Nucleus accumbens (tissue), 56 donors: ENCODE measurements at regions not wholly inside any gene's neighbourhood (a gene's known extent, or its start where the extent isn't known, plus 50 kb on each side); places are given as distances from the start of the nearest gene placed in this dataset.

ENCODE experiments used
- DNase-seq, 56 donors: peaks; one replicate each; lab custom pipeline; 2025; lab: John Stamatoyannopoulos, UW

DNA sequence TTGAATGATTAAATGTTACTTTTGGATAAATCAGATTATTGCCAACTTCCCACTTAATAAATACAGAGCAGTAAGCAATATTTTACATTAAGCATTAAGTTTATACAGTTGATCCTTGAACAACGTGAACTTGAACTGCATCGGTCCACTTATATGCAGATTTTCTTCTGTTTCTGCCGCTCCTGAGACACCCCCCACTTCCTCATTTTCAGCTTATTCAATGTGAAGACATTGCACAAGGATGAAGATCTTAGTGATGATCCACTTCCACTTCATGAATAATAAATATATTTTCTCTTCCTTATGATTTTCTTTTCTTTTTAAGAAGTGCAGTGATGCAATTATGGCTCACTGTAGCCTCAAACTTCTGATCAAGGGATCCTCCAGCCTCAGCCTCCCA is 167.2 kb downstream of the LINC00237 start:
- no peak for DNase-seq

DNA sequence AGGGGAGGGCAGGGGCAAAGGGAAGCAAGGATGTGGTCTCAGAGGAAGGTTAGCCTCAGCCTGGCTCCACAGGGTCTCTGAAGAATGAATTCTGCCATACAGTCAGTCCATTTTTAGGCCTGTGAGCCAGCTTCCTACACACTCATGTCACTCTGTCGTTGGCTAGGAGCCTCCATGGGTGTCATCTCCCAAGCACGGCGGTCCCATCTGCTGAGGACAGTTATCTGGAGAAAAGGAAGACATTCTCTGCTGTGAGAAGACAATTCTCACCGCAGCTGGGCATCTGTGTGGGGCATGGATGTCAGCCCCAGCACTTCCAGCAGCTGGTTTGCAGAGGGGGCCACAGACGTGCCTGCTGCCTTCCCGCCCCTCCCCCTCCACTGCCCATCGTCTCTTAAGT is 167.6 kb downstream of the LINC00237 start:
- DNase-seq, result no peak

DNA sequence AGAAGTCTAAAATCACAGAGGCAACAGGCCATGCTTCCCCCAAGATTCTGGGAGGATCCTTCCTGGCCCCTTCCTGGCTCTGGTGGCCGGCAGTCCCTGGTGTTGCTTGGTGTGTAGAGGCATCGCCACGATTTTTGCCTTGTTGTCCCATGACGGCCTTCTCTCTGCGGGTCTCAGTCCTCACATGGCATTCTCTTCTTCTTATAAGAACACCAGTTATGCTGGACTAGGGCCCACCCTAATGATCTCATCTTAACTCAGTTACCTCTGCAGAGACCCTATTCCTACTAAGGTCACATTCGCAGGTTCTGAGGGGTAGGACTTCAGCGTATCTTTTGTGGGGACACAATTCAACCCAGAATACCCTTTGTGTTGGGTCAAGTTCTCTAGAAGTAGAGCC is 168.0 kb downstream of the LINC00237 start:
- DNase-seq, result no peak

DNA sequence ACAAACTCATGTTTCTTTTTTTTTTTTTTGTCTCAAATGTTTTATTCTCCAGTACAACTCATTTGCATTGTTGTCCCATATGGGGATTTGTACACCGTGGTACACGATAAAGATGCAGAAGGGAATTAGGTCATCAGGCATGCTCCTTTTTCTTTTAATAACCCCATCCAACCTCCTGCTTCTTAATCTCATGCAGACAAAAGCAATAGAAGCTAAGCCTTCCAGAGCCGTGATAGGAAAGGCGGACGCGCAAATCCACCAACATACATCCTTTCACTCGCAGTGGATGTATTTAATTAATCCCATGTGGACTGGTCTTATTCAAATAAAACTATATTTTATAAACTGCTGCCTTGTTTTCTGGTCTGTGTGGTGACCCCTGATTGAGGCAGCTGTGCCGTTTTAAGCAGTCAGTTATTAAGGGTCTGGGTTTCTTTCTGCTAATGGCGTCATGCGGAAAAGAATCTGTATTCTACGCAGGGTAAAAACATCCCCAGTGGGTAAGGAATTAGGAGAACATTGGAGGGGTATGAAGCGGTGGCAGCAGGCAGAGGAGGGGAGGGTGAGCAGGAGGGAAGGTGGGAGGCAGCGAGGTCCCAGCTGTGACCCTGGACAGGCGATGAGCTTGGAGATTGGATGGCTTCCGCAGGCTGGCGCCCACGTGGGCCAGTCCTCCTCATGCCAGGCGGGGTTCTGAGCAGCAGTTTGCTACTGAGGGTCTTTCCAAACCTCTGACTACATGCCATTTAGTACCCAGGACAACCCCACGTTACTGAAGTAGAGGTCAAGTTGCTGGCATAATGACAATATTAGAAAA is 172.8 kb downstream of the LINC00237 start:
- DNase-seq, result no peak

DNA sequence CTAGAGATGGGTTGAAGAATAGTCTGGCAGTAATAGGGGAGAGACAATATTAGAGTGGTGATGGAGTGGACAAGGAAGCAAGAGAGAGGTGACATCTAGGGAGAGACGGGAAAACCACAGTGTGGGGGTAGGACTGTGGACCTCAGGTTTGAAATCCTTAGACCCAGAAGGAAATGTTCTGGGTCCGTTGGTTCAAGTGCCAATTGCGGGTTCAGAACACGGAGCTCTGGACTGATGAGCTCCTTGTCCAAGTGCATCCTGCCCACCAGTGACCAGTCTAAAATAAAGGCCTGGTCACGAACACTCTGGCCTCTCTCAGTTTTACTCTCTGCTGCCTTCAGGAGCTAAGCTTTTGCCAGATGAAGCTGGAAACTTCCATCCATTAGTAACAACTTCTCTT is 174.0 kb downstream of the LINC00237 start:
- DNase-seq, result no peak

DNA sequence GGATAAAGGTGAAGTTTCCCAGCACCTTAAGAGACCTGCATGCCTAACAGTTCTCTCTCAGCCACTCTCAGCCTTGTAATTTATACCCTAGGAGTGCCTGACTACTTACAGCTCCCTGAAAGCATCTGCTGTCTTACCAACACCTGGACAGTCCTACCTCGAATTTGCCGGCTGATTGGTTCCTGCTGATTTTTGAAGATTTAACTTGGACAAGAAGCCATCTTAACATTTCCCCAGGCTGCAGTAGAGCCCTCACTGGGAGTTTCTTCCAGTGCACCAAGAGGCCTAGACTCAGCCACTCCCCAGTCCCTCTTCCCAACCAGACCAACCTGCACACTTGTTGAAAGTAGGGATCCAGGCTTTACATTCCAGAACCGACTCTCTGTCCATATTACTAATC is 174.5 kb downstream of the LINC00237 start:
- no peak for DNase-seq

DNA sequence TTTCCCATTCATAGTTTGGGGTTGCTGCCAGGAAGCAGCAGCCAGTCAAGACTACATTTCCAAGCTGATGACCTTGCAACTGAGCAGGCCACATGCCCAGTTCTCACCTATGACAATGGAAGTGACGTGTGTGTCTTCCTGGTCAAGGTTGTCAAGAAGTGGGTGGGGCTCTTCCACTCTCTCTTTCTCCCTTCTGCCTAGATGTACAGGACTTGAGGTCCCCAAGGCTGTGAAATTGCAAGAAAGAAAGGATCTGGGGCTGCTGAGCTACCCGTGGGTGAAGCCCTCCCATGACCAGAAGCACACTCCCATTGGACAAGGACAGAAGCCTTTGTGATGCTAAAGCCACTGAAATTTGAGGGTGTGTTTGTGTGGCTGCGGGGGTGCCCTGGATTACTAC is 175.1 kb downstream of the LINC00237 start:
- no peak for DNase-seq

DNA sequence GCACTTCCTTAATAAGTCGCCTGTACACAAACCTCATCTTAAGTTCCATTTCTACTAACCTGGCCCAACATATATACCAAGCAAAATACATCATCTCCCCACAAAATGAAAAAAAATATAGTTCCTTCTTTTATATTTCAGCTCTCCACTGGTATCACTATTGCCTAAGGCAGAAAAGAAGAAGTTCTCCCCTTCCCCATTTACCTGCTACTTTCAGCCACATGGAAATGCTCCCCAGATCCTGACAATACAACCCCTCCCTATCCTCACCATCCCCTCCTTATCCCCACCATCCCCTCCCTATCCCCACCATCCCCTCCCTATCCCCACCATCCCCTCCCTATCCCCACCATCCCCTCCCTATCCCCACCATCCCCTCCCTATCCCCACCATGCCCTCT is 175.7 kb downstream of the LINC00237 start:
- no peak for DNase-seq

DNA sequence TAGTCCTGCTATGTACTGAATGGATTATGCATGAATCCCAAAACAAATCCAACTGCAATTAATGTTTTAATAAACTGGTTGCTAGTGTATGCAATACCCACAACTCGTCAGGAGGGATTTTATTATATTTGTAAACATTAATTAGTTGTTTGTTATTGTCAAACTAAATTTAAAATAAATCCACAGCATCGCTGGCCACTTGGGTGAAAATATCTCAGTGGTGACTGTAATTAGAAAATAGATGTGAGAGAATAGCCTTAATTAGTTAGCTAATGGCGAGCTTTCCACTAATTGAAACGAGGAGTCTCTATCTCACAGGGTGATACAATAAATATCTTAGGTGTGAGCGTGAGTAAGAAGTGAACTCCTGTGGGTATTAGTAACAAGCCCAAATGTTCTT is 176.8 kb downstream of the LINC00237 start:
- DNase-seq, result no peak

DNA sequence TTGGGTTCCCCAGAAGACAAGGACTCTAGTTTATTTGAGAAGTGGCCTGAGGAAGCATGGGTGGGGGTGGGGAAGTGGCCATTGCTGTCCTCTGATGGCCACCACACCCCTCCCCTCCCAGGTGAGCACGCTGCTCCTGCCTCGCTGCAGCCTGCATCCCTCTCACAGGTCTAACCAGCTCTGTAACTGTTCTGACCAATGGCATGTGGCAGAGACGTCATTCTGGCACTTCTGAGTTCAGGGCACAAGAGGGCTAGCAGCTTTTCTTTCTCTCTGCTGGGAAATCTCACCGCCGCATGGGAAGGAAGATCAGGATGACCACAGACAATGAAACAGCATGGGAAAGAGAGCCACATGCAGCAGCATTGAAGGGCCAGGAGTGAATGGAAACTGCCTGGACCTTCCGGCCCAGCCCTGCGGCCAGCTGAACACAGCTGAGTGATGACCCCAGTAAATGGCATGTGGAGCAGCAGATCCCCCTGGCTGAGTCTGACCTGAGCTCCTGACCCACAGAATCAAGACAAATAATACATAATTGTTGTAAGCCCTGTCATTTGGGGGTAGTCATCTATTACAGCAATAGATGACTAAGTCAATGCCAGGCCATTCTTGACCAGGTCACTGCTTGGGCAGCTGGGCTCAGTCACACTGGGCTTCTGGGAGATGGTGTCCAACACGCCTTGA is 179.8 kb downstream of the LINC00237 start:
- no peak for DNase-seq

DNA sequence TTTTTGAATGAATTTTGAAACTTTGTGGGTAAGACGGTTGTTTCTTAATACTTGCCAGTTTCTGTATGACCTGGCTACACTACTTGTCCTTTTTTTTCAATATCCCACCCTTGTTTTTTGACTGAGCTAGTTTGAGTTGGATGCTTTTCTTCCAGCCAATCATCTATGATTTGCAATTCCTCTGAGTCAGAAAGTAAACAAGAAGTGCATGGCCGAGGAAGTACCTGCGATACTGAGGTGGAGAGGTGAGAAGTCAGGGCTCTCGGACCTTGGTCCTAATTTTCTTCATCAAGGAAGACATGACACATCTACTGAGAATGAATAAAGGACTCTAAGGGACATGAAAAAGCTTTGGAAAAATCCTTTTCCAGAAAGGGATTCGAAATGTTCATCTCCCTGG is 185.7 kb downstream of the LINC00237 start:
- DNase-seq, result no peak

DNA sequence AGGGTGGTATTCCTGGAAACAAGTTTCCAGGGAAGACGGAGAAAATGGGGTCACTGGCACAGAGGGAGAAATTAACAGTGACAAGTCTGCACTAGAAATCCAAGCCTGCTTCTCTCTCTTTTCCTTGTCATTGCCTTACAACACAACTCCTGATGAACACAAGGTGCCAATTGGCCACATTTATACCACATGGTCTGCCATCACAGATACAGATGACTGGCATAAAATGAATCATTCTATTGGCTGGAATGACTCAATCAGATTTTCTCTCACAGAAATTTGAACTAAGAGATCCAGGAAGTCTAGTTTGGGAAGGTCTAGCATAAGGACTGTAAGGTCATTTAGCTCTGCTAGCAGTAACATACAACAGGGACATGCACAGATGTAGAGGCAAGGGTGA is 190.3 kb downstream of the LINC00237 start:
- no peak for DNase-seq

DNA sequence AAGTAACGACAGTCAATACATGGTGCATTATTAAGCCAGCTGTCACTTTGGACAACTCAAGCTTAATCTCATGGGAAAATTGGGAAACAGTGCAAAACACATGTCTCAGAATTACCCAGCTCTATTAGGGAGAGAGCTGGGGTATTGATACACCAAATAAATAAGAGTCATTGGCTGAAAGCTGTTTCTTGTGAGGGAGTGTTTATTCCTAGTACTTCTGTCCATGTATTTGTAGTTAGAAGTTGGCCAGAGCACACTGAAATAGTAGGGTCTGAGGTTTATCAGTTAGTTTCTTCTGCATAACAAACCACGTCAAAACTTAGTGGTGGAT is 192.0 kb upstream of the RALGAPA2 start:
- DNase-seq, result no peak

DNA sequence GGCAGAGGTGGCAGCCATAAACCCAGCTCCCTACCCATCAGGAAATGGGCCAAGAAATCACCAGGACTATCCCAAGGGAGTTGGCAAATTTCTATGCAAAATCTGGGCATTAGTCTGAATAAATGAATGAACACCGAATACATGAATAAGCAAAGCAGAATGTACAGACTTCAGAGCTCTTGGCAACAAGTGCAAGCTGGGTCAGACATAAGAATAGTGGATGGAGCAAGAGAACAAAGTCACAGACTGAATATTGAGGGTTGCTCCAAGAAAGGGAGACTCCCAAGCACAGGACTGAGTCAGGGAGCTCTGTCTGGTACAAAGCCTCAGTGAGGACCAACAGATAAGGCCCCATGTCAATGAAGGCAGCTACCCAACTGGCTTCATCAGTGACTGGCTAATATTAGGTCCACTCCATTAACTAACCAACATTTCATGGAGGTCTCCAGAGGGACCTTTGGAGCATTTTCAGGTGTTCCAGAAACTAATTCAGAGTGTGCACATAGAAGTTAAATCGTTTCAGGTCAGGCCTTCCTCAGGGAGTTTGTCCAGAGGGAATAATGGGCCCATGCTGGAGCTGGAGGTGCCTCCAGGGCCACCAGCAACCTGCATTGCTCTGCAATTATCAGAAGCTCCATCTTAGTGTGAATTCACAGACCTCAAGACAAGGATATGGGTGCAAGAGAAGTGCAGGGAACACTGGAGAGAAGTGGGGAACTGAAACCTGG is 191.5 kb upstream of the RALGAPA2 start:
- no peak for DNase-seq

DNA sequence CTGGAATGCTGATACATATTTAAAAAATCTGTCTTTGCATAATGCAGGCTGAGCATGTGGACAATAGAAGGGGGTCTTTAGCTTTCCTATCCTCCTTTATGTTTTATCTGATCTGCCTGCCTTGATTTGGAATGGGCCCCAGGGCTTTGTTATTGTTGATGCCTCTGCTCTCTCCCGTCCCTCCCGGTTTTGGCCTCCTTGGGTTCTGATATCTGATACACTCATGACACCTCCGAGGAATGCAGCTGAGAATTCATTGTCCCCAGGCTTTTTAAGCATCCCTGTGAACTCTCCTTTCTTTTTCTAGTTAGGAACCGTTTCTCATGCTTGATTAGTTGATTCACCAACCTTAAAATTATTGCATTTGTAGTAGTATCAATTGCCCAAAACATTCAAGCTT is 185.5 kb upstream of the RALGAPA2 start:
- no peak for DNase-seq

DNA sequence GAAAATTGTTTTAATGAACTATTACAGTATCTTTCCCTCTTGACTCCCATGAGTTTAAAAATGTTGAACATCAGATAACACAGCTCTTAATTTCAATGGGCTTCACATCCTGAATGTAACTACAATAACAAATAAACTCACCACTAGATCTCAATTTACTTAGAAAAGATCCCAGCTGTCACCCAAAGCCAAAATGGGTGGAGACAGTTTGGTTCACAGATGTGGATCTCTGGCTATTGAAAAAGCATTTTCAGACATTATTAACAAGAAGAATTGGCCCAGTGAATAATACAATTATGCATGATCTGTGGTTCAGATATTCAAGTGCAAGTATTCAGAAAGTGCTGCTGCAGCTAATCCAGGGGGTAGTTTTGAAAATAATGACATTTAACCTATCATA is 184.7 kb upstream of the RALGAPA2 start:
- no peak for DNase-seq

DNA sequence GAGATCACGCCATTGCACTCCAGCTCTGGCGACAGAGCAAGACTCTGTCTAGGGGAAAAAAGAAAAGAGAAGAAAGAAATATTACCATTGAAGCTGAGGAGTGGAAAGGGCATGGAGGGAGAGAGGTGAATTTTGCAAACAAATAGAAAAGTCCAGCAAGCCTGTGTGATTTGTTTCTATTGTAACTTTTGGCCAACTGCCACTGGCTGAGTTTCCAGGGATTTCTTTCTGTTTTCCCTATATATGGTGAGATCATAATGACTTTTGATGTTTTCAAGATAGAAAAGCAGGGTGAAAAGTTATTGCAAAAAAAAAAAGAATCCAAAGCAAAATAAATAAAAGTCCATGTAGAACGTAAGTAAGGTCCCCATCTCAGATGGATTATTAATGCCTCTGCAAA is 184.2 kb upstream of the RALGAPA2 start:
- DNase-seq, result no peak

DNA sequence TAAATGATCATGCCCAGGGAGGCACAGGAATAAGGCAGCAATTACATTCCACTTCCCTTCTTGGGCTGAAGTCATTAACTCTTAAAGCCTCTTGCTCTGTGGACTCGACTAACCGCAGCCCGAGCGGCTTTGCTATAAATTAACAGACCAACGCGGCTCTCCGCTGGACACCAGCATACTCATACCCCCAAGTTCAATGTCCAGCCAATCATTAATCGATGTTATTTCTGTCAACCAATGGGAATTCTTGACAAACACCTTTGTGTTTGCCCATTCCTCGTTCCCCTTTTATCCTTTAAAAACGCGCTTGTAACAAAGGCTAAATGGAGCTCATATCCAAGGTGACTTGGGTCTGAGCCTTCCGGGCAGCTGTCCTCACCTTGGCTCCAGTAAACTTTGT is 183.1 kb upstream of the RALGAPA2 start:
- DNase-seq, result no peak

DNA sequence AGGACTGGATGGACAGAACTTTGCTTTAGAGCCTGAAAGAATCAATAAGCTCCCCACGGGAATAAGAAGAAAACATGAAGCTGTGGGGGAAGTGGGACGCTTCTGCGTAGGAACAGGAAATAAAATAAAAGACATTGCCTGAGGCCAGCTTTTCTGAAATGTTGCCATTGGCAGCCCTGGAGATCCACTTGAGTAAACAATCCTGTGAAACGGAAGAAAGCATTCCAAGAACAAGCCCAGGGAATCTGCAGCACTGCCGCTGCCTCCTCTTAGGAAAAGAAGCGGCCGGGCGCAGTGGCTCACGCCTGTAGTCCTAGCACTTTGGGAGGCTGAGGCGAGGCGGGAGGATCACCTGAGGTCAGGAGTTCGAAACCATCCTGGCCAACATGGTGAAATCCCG is 182.3 kb upstream of the RALGAPA2 start:
- DNase-seq, result no peak

DNA sequence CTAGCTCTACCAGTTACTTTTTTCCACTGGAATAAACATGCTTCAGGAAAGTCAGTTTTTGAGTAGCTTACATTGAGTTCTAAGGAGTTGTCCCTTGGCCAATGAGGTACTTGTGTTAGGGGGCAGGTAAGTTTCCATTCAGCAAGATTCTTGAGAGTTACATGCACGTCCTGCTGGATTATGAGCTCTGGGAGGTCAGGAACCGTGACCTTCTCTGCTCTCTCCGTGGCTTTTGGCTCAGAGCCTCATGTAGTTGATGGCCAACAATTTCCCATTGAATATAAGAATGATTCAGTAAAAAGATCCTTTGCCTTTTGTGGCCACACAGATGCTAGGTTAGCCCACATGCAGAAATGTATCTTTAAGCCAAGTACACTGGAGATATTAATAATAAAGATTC is 181.8 kb upstream of the RALGAPA2 start:
- DNase-seq, result no peak

DNA sequence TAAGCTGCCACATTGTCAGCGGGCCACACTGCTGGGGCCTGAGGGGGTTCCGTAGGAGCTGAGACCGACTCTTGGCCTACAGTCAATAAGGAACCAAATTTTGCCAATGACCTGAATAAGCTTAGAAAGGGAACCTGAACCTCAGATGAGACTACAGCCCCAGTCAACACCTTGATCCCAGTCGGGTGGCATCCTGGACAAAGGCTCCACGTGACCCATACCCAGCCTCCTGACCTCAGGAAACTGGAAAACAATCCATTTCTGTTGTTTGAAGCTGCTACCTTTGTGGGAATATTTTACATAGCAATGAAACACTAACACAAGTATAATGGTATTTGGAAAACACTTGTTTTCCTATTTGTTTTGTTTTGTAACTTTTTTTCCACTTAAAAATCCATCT is 179.9 kb upstream of the RALGAPA2 start:
- no peak for DNase-seq

DNA sequence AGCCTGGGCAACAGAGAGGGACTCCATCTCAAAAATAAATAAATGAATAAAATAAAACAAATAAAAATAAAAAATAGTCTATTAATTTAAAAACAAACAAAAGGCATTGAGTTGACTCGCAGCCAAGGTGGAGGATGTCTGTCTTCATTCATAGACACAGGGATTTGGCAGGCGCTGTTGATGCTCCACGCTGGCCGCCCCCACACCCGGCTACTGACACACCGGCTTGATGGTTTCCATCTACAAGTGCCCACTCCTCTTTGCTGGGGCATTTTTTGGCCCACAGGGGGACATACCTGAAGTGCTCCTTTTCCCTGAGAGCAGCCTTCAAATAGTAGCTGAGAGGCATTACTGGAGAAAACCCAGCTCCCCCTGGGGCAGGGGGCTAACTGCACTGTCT is 178.3 kb upstream of the RALGAPA2 start:
- no peak for DNase-seq
